ENCODE measurements at regions not wholly inside any gene's neighbourhood (a gene's known extent, or its start where the extent isn't known, plus 50 kb on each side); places are given as distances from the start of the nearest gene placed in this dataset.
"Not testable (repeated sequence)": the region's sequence is repeated elsewhere in the genome, so short reads cannot be mapped to it uniquely, and the experiment has no call there.

DNA sequence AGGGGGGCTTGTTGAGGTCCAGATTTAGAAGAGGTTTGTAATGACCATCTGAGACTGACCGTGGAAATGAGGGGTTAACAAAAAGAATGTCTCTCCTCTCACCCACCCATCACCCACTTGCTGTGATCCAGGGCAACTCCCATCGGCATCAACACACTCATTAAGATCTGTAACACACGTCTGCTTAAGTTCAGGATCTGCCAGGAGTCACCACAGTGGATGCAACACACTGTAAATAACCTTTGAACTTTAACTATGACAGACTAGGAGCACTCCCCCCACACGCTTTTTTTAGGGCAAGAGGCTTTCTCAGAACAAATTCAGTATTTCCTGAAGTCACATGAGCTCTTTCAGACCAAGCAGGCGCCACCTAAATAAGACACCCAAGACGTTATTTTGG, 301.9 kb downstream of the ANAPC1 start:
- not testable (repeated sequence) for TF ChIP-seq JUND (IDR thresholded peaks at IDR 0.05); YY1 (IDR thresholded peaks at IDR 0.05; ENCODE audit: extremely low read depth, insufficient replicate concordance, low read depth, low read length); ZNF274 (IDR thresholded peaks at IDR 0.05; ENCODE audit: low read depth, low read length); EZH2phosphoT487 (IDR thresholded peaks at IDR 0.05; ENCODE audit: borderline replicate concordance); TCF7L2 (IDR thresholded peaks at IDR 0.05; ENCODE audit: borderline replicate concordance, extremely low read depth, insufficient read depth, insufficient read length)
- TF ChIP-seq, protein P1, sequence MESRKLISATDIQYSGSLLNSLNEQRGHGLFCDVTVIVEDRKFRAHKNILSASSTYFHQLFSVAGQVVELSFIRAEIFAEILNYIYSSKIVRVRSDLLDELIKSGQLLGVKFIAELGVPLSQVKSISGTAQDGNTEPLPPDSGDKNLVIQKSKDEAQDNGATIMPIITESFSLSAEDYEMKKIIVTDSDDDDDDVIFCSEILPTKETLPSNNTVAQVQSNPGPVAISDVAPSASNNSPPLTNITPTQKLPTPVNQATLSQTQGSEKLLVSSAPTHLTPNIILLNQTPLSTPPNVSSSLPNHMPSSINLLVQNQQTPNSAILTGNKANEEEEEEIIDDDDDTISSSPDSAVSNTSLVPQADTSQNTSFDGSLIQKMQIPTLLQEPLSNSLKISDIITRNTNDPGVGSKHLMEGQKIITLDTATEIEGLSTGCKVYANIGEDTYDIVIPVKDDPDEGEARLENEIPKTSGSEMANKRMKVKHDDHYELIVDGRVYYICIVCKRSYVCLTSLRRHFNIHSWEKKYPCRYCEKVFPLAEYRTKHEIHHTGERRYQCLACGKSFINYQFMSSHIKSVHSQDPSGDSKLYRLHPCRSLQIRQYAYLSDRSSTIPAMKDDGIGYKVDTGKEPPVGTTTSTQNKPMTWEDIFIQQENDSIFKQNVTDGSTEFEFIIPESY (IDR thresholded peaks at IDR 0.05; ENCODE audit: extremely low read depth, insufficient replicate concordance, low read length), result not testable (repeated sequence)
- TF ChIP-seq, protein P2, sequence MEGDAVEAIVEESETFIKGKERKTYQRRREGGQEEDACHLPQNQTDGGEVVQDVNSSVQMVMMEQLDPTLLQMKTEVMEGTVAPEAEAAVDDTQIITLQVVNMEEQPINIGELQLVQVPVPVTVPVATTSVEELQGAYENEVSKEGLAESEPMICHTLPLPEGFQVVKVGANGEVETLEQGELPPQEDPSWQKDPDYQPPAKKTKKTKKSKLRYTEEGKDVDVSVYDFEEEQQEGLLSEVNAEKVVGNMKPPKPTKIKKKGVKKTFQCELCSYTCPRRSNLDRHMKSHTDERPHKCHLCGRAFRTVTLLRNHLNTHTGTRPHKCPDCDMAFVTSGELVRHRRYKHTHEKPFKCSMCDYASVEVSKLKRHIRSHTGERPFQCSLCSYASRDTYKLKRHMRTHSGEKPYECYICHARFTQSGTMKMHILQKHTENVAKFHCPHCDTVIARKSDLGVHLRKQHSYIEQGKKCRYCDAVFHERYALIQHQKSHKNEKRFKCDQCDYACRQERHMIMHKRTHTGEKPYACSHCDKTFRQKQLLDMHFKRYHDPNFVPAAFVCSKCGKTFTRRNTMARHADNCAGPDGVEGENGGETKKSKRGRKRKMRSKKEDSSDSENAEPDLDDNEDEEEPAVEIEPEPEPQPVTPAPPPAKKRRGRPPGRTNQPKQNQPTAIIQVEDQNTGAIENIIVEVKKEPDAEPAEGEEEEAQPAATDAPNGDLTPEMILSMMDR (IDR thresholded peaks at IDR 0.05 in 2 of 3, conservative IDR thresholded peaks at IDR 0.05 in 1 of 3; ENCODE audit: borderline replicate concordance in 1 of 3, insufficient read depth in 1 of 3, low read depth in 2 of 3, low read length in 2 of 3), result not testable (repeated sequence)
- TF ChIP-seq, protein P3, sequence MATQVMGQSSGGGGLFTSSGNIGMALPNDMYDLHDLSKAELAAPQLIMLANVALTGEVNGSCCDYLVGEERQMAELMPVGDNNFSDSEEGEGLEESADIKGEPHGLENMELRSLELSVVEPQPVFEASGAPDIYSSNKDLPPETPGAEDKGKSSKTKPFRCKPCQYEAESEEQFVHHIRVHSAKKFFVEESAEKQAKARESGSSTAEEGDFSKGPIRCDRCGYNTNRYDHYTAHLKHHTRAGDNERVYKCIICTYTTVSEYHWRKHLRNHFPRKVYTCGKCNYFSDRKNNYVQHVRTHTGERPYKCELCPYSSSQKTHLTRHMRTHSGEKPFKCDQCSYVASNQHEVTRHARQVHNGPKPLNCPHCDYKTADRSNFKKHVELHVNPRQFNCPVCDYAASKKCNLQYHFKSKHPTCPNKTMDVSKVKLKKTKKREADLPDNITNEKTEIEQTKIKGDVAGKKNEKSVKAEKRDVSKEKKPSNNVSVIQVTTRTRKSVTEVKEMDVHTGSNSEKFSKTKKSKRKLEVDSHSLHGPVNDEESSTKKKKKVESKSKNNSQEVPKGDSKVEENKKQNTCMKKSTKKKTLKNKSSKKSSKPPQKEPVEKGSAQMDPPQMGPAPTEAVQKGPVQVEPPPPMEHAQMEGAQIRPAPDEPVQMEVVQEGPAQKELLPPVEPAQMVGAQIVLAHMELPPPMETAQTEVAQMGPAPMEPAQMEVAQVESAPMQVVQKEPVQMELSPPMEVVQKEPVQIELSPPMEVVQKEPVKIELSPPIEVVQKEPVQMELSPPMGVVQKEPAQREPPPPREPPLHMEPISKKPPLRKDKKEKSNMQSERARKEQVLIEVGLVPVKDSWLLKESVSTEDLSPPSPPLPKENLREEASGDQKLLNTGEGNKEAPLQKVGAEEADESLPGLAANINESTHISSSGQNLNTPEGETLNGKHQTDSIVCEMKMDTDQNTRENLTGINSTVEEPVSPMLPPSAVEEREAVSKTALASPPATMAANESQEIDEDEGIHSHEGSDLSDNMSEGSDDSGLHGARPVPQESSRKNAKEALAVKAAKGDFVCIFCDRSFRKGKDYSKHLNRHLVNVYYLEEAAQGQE (IDR thresholded peaks at IDR 0.05; ENCODE audit: low read depth), result not testable (repeated sequence)
- TF ChIP-seq, protein P4, sequence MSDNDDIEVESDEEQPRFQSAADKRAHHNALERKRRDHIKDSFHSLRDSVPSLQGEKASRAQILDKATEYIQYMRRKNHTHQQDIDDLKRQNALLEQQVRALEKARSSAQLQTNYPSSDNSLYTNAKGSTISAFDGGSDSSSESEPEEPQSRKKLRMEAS (IDR thresholded peaks at IDR 0.05), result not testable (repeated sequence)

Measured in HCT116 (cell line).